ENCODE measurements at regions not wholly inside any gene's neighbourhood (a gene's known extent, or its start where the extent isn't known, plus 50 kb on each side); places are given as distances from the start of the nearest gene placed in this dataset.

GRCh38 chr9:28671000-28671399, 1097.7 kb upstream of the C9orf72 start:
- no peak overlapping the region for H3K18ac ChIP-seq (ENCODE audit: insufficient read length, low read depth, low read length)
- no peaks in the 10 kb centered on the region for H3K36me3 Mint-ChIP-seq (ENCODE audit: insufficient read depth in 1 of 3, low read depth in 3 of 3)
- H3K4me3 Mint-ChIP-seq = no peak overlapping the region
- H4K5ac ChIP-seq (ENCODE audit: insufficient read length, low read depth, low read length) = no peak overlapping the region
- WGBS (ENCODE audit: extremely low coverage, insufficient read length, low lambda C conversion rate) = no CpG with 5 or more reads among the region's 3 CpGs
- H3K9me3 ChIP-seq (ENCODE audit: control insufficient read depth, low read depth, low read length) = no peaks in the 10 kb centered on the region
- DNase-seq = no peak
- no peaks in the 10 kb centered on the region for H3K79me2 ChIP-seq (ENCODE audit: insufficient read depth, low read length)
- TF ChIP-seq CTCF (conservative IDR thresholded peaks at IDR 0.05) = no peak
- H2BK20ac ChIP-seq (ENCODE audit: low read depth, low read length, poor library complexity, severe bottlenecking) = no peak overlapping the region
- H3K14ac ChIP-seq (ENCODE audit: insufficient read depth, low read length) = no peak overlapping the region
- no peak overlapping the region for H3K4me2 ChIP-seq (ENCODE audit: insufficient read depth, insufficient read length, low read length)
- no peak overlapping the region for H2AFZ ChIP-seq (ENCODE audit: low read length)
- no peak overlapping the region for H2BK12ac ChIP-seq (ENCODE audit: insufficient read length, low read depth, low read length)
- H4K8ac ChIP-seq (replicated peaks; ENCODE audit: insufficient read length, low read depth, low read length) = no peak overlapping the region
- H4K91ac ChIP-seq (ENCODE audit: insufficient read length, low read depth, low read length) = no peak overlapping the region
- H2BK15ac ChIP-seq (ENCODE audit: low read depth, low read length) = no peak overlapping the region
- H3K23me2 ChIP-seq (ENCODE audit: insufficient read length, low read depth, low read length, poor library complexity, severe bottlenecking) = no peaks in the 10 kb centered on the region
- H3K9me3 Mint-ChIP-seq = no peaks in the 10 kb centered on the region
- H3K4me1 ChIP-seq (ENCODE audit: insufficient read depth, low read length) = no peaks in the 10 kb centered on the region
- H3K27ac Mint-ChIP-seq = no peak overlapping the region
- H2BK5ac ChIP-seq (ENCODE audit: insufficient read length, low read length) = no peak overlapping the region
- H3K27me3 Mint-ChIP-seq (ENCODE audit: low read depth) = no peaks in the 10 kb centered on the region
- H3K23ac ChIP-seq (ENCODE audit: insufficient read length, low read depth, low read length) = no peak overlapping the region
- no peak overlapping the region for H3K56ac ChIP-seq (ENCODE audit: insufficient read length, low read depth, low read length)
- no peak overlapping the region for H3K4ac ChIP-seq (ENCODE audit: low read depth, low read length)
- H3K4me1 Mint-ChIP-seq = no peaks in the 10 kb centered on the region
- no peak overlapping the region for H2BK120ac ChIP-seq (ENCODE audit: low read depth, low read length, poor library complexity, severe bottlenecking)
- H4K20me1 ChIP-seq (ENCODE audit: control insufficient read depth, insufficient read depth, insufficient read length) = no peaks in the 10 kb centered on the region
- no peak overlapping the region for H2AK5ac ChIP-seq (ENCODE audit: insufficient read length, low read length)
- no peak overlapping the region for H3K27ac ChIP-seq (ENCODE audit: insufficient read length, low read depth, low read length)
- no peaks in the 10 kb centered on the region for H3K79me1 ChIP-seq (ENCODE audit: insufficient read depth, low read depth, low read length, poor library complexity, severe bottlenecking)
- H3T11ph ChIP-seq (ENCODE audit: low read length) = no peak overlapping the region
- H3K9ac ChIP-seq (ENCODE audit: extremely low read depth, insufficient read length, low read length) = no peak overlapping the region
- H3K27me3 ChIP-seq (ENCODE audit: insufficient read depth, low read length) = no peaks in the 10 kb centered on the region

Measured in H9 (cell line).